Immature natural killer cell (primary cell): ENCODE measurements at regions not wholly inside any gene's neighbourhood (a gene's known extent, or its start where the extent isn't known, plus 50 kb on each side); places are given as distances from the start of the nearest gene placed in this dataset.

Experiments used
- DNase-seq, 3 donors: peaks; one replicate each; pipeline ENCODE4 v3.0.0; 2022; ENCODE audit warnings: mixed read lengths in 1 of 3
- H3K27ac Mint-ChIP-seq, 6 donors: one replicate each; pipeline ENCODE4 v1.8.0; 2020; ENCODE audit warnings: mixed read lengths in 6 of 6, mild to moderate bottlenecking in 5 of 6, inconsistent platforms in 4 of 6, moderate library complexity in 3 of 6
- H3K27me3 Mint-ChIP-seq, 3 donors: one replicate each; pipeline ENCODE4 v1.8.0; 2020 to 2021; ENCODE audit warnings: low read depth in 3 of 3, mild to moderate bottlenecking in 3 of 3, mixed read lengths in 3 of 3, moderate library complexity in 3 of 3, inconsistent platforms in 1 of 3
- H3K36me3 Mint-ChIP-seq, 3 donors: one replicate each; pipeline ENCODE4 v1.8.0; 2020; ENCODE audit warnings: mixed read lengths in 3 of 3, inconsistent platforms in 2 of 3, mild to moderate bottlenecking in 2 of 3
- H3K4me1 Mint-ChIP-seq, 2 donors: one replicate each; pipeline ENCODE4 v1.8.0; 2020; ENCODE audit warnings: inconsistent platforms in 2 of 2, mild to moderate bottlenecking in 2 of 2, mixed read lengths in 2 of 2, moderate library complexity in 1 of 2
- H3K4me3 Mint-ChIP-seq, 5 donors: one replicate each; pipeline ENCODE4 v1.8.0; 2020; ENCODE audit warnings: mild to moderate bottlenecking in 5 of 5, mixed read lengths in 5 of 5, inconsistent platforms in 3 of 5, moderate library complexity in 3 of 5
- H3K9me3 Mint-ChIP-seq, 6 donors: one replicate each; pipeline ENCODE4 v1.8.0; 2020; ENCODE audit warnings: mild to moderate bottlenecking in 6 of 6, mixed read lengths in 6 of 6, inconsistent platforms in 4 of 6, moderate library complexity in 3 of 6

DNA sequence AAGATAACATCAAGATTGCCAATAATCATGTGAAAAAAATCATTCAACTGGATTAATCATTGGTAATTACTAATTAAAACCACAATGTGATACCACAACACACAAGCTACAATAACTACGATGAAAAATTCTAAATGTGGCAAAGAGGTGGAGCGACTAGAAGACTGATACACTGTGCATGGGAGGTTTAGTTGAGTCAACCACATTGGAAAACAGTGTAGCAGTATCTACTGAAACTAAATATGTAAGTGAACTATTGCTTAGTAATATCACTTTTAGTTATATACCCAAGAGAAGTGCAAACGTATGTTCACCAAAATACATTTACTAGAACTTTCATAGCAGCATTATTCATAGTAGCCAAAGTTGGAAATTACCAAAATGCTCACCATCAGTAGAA, 359.9 kb downstream of the ETS1 start:
- Mint-ChIP-seq H3K27me3 (peaks cover 0 to 6% (median 4%) of the 10 kb centered on the region in 3 donors), H3K36me3 (peaks cover 0 to 4% (median 0%) of the 10 kb centered on the region in 3 donors), H3K27ac (no peak overlapping the region), H3K4me1 (peaks cover 15 to 33% of the 10 kb centered on the region in 2 donors), H3K4me3 (no peak overlapping the region), H3K9me3 (no peaks in the 10 kb centered on the region)
- no peak for DNase-seq

- Mint-ChIP-seq H3K36me3 (peaks cover 0 to 4% (median 0%) of the 10 kb centered on the region in 3 donors), H3K9me3 (no peaks in the 10 kb centered on the region), H3K27me3 (peaks cover 0 to 6% (median 4%) of the 10 kb centered on the region in 3 donors), H3K4me3 (no peak overlapping the region), H3K27ac (no peak overlapping the region), H3K4me1 (peaks cover 15 to 33% of the 10 kb centered on the region in 2 donors)
- no peak for DNase-seq
Measured at GRCh38 chr11:128226106-128226716, 361.1 kb downstream of the ETS1 start.

- H3K27me3 Mint-ChIP-seq, result peaks cover 0 to 6% (median 0%) of the 10 kb centered on the region in 3 donors
- peaks cover 0 to 4% (median 0%) of the 10 kb centered on the region in 3 donors for H3K36me3 Mint-ChIP-seq
- H3K27ac Mint-ChIP-seq, result no peak overlapping the region
- H3K9me3 Mint-ChIP-seq, result no peaks in the 10 kb centered on the region
- H3K4me3 Mint-ChIP-seq, result no peak overlapping the region
- H3K4me1 Mint-ChIP-seq, result peaks cover 6 to 23% of the 10 kb centered on the region in 2 donors
- no peak for DNase-seq
Measured at GRCh38 chr11:128222245-128222884, 365.0 kb downstream of the ETS1 start.

DNA sequence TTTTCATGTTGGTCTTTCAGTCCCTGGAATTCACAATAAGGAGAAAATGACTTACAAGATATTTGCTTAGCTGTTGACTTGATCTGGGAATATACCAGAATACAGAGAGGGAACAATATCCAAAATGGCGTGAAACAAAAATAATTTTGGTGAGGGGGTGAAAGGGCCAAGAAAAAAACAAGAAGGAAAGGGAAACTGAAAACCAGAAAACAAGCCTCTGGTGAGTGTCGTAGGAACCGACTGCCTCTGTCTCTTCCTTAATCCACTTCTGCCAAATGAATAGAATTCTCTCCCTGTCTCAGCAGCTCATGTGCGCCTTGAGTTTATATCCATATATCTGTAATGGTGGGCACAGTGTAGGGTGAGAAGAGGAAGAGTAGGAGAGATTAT, 367.6 kb downstream of the ETS1 start:
- Mint-ChIP-seq H3K27me3 (peaks cover 0 to 2% (median 0%) of the 10 kb centered on the region in 3 donors), H3K4me3 (no peak overlapping the region), H3K36me3 (peaks cover 0 to 4% (median 1%) of the 10 kb centered on the region in 3 donors), H3K9me3 (no peaks in the 10 kb centered on the region), H3K4me1 (peaks cover 6 to 12% of the 10 kb centered on the region in 2 donors), H3K27ac (no peak overlapping the region)
- no peak for DNase-seq

GRCh38 chr11:128216198-128216597, 371.2 kb downstream of the ETS1 start:
- no peak for DNase-seq
- H3K27me3 Mint-ChIP-seq, result peaks cover 0 to 2% (median 0%) of the 10 kb centered on the region in 3 donors
- H3K4me3 Mint-ChIP-seq, result no peak overlapping the region
- H3K36me3 Mint-ChIP-seq, result peaks cover 0 to 7% (median 0%) of the 10 kb centered on the region in 3 donors
- H3K9me3 Mint-ChIP-seq, result no peaks in the 10 kb centered on the region
- H3K4me1 Mint-ChIP-seq, result no peaks in the 10 kb centered on the region
- H3K27ac Mint-ChIP-seq, result no peak overlapping the region

DNA sequence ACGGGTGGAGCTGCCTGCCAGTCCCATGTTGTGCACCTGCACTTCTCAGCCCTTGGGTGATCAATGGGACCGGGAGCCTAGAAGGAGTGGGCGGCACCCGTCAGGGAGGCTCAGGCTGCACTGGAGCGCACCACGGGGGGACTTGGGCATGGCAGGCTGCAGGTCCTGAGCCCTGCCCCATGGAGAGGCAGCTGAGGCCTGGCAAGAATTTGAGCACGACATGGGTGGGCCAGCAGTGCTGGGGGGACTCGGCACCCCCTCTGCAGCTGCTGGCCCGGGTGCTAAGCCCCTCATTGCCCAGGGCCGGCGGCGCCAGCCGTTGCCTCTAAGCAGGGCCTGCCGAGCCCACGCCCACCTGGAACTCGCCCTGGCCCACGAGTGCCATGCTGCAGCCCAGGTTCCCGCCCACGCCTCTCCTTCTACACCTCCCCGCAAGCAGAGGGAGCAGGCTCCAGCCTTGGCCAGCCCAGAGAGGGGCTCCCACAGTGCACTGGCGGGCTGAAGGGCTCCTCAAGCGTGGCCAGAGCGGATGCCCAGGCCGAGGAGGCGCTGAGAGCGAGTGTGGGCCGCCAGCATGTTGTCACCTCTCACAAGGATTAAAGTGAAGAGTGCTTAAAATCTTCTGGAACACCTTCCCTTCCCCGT, 372.0 kb downstream of the ETS1 start:
- Mint-ChIP-seq H3K4me3 (no peak overlapping the region), H3K27ac (no peak overlapping the region), H3K9me3 (no peaks in the 10 kb centered on the region), H3K4me1 (no peaks in the 10 kb centered on the region), H3K27me3 (peaks cover 0 to 2% (median 0%) of the 10 kb centered on the region in 3 donors), H3K36me3 (peaks cover 0 to 7% (median 0%) of the 10 kb centered on the region in 3 donors)
- DNase-seq, result no peak

GRCh38 chr11:128214263-128214662, 373.1 kb downstream of the ETS1 start:
- Mint-ChIP-seq H3K4me3 (no peak overlapping the region), H3K4me1 (no peaks in the 10 kb centered on the region), H3K27me3 (peaks cover 0 to 2% (median 0%) of the 10 kb centered on the region in 3 donors), H3K36me3 (peaks cover 0 to 7% (median 0%) of the 10 kb centered on the region in 3 donors), H3K27ac (no peak overlapping the region), H3K9me3 (no peaks in the 10 kb centered on the region)
- DNase-seq, result no peak

DNA sequence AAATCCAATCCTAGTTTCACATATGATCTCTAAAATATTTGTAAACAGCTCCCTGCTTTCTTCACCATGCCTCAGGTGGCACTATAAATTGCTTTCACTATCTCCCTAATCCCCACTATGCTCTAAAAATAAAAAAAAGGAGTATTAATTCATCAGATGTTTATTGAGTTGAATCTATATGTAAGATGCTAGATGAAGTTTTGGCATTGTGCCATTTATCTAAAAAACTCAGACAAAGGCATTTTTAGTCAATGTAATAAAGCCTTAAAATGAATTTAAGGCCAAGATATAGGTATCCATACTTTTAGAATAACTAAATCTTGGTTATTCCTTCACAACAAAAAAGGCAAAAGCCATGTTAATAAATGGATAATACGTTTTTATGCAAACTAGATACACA, 373.9 kb downstream of the ETS1 start:
- peaks cover 0 to 3% (median 0%) of the 10 kb centered on the region in 3 donors for H3K27me3 Mint-ChIP-seq
- peaks cover 0 to 7% (median 0%) of the 10 kb centered on the region in 3 donors for H3K36me3 Mint-ChIP-seq
- no peaks in the 10 kb centered on the region for H3K4me1 Mint-ChIP-seq
- H3K27ac Mint-ChIP-seq, result peak overlapping the region in 1 of 6 donors; percentile 34
- no peak overlapping the region for H3K4me3 Mint-ChIP-seq
- no peaks in the 10 kb centered on the region for H3K9me3 Mint-ChIP-seq
- no peak for DNase-seq

DNA sequence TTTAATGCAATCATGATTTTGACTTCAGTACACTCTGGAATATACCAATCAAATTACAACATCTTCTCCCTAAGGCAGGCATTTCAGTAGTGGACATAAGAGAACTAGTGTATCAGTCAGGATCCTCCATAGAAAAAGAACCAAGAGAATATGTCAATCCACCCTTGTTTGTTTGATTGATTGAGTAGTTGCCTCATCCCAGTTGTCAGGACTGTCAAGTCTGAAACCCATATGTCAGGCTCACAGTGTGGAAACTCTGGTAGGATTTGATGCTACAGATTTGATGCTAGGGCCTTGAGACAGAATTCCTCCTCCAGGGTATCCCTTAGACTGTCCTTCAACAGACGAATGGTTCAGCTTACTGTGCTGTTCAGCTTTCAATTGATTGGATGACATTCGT, 375.0 kb downstream of the ETS1 start:
- Mint-ChIP-seq H3K4me1 (no peaks in the 10 kb centered on the region), H3K27me3 (peaks cover 0 to 3% (median 2%) of the 10 kb centered on the region in 3 donors), H3K4me3 (no peak overlapping the region), H3K9me3 (no peaks in the 10 kb centered on the region), H3K27ac (no peak overlapping the region), H3K36me3 (peaks cover 0 to 7% (median 0%) of the 10 kb centered on the region in 3 donors)
- no peak for DNase-seq

DNA sequence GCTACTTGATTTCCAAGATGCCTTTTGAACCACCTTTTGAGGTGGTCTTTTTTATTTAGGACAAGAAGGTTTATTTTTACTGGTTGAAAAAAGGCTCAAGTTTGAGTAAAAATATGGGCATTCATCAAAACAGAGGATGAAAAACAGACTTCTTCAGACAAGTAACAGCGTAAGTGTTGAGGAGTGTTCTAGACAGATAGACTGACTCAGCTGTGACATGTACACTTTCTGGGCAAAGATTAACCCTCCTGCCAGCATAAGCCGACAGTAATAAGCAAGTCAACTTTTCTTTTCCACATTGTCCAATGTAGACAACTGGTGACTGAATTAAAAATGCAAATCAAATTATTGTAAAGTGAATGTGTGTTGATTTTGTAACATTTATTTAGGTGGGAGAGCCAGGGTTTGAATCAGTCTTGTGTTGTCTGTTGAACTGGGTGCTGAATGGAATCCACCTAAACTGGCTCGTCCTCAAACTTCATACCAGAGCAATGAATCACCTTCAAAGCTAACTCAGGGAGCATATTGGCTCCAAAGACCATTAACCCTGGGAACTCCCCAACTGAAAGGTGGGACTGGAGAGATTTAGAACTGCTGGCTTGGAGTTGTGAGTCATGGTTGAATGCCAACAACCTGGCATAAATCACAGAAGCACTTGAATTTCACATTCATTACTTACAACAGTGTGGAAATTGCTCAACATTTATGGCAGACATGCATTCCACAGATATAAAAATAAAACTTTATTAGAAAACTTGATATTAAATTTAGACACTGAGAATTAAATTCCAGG, 377.0 kb downstream of the ETS1 start:
- Mint-ChIP-seq H3K4me1 (no peaks in the 10 kb centered on the region), H3K4me3 (no peak overlapping the region), H3K27ac (no peak overlapping the region), H3K27me3 (peaks cover 0 to 3% (median 2%) of the 10 kb centered on the region in 3 donors), H3K36me3 (peaks cover 3 to 9% (median 7%) of the 10 kb centered on the region in 3 donors), H3K9me3 (no peaks in the 10 kb centered on the region)
- DNase-seq, result no peak

- peaks cover 0 to 3% (median 2%) of the 10 kb centered on the region in 3 donors for H3K27me3 Mint-ChIP-seq
- no peaks in the 10 kb centered on the region for H3K4me1 Mint-ChIP-seq
- H3K4me3 Mint-ChIP-seq, result no peak overlapping the region
- peaks cover 0 to 9% (median 3%) of the 10 kb centered on the region in 3 donors for H3K36me3 Mint-ChIP-seq
- no peak for DNase-seq
- no peak overlapping the region for H3K27ac Mint-ChIP-seq
- H3K9me3 Mint-ChIP-seq, result no peaks in the 10 kb centered on the region
Measured at GRCh38 chr11:128209138-128209435, 378.3 kb downstream of the ETS1 start.

GRCh38 chr11:128208329-128209137, 378.8 kb downstream of the ETS1 start:
- no peak for DNase-seq
- H3K9me3 Mint-ChIP-seq, result no peaks in the 10 kb centered on the region
- H3K4me1 Mint-ChIP-seq, result no peaks in the 10 kb centered on the region

DNA sequence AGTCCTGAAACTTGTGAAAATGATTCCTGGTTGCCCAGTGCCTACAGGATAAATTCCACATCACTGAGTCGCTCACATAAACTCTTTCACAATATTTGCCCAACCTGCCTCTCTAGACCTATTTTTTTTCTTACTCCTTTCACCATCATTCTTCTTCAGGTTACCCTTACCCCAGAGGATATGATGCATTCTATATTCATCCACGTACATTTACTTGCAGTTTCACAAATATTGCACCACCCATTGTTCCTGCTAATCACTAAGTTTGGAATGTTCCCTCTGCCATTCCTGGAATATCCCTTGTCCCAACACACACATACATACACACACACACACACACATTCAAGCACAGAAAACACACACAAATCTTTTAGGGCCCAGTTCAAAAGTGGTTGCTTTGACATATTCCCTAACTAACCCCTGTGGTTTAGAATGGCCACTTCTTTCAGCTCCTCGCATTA, 379.5 kb downstream of the ETS1 start:
- Mint-ChIP-seq H3K4me1 (no peaks in the 10 kb centered on the region), H3K4me3 (no peak overlapping the region), H3K27ac (no peak overlapping the region), H3K27me3 (peaks cover 2 to 3% (median 3%) of the 10 kb centered on the region in 3 donors), H3K36me3 (peaks cover 0 to 9% (median 3%) of the 10 kb centered on the region in 3 donors), H3K9me3 (no peaks in the 10 kb centered on the region)
- no peak for DNase-seq

More at GRCh38 chr11:128208329-128209137, 378.8 kb downstream of the ETS1 start:
- Mint-ChIP-seq H3K27ac (no peak overlapping the region), H3K27me3 (peaks cover 0 to 3% (median 2%) of the 10 kb centered on the region in 3 donors), H3K36me3 (peaks cover 0 to 9% (median 3%) of the 10 kb centered on the region in 3 donors), H3K4me3 (no peak overlapping the region)
